ENCODE measurements at regions not wholly inside any gene's neighbourhood (a gene's known extent, or its start where the extent isn't known, plus 50 kb on each side); places are given as distances from the start of the nearest gene placed in this dataset.
"Not testable (repeated sequence)": the region's sequence is repeated elsewhere in the genome, so short reads cannot be mapped to it uniquely, and the experiment has no call there.

- no peak for DNase-seq (ENCODE audit: low spot score)
Observed at GRCh38 chr13:53405616-53406015, 377.0 kb downstream of the OLFM4 start.

- no peak for DNase-seq (ENCODE audit: low spot score)
Observed at GRCh38 chr13:53408306-53408705, 379.7 kb downstream of the OLFM4 start.

GRCh38 chr13:53408847-53409568 lies 380.4 kb downstream of the OLFM4 start:
- no peak for DNase-seq (ENCODE audit: low spot score)

- DNase-seq (ENCODE audit: low spot score), result no peak
Observed at GRCh38 chr13:53411463-53411862, 382.9 kb downstream of the OLFM4 start.

- no peak for DNase-seq (ENCODE audit: low spot score)
Observed at GRCh38 chr13:53415135-53415534, 386.5 kb downstream of the OLFM4 start.

GRCh38 chr13:53417601-53418000 lies 389.0 kb downstream of the OLFM4 start:
- no peak for DNase-seq (ENCODE audit: low spot score)

- no peak for DNase-seq (ENCODE audit: low spot score)
Observed at GRCh38 chr13:53422415-53422814, 393.8 kb downstream of the OLFM4 start.

- DNase-seq (ENCODE audit: low spot score), result no peak
Observed at GRCh38 chr13:53436396-53436795, 407.8 kb downstream of the OLFM4 start.

GRCh38 chr13:53439439-53440225 lies 411.0 kb downstream of the OLFM4 start:
- no peak for DNase-seq (ENCODE audit: low spot score)

- DNase-seq (ENCODE audit: low spot score), result no peak
Observed at GRCh38 chr13:53442979-53443378, 414.4 kb downstream of the OLFM4 start.

GRCh38 chr13:53445686-53446085 lies 417.1 kb downstream of the OLFM4 start:
- no peak for DNase-seq (ENCODE audit: low spot score)

GRCh38 chr13:53447456-53447855 lies 418.8 kb downstream of the OLFM4 start:
- DNase-seq (ENCODE audit: low spot score), result no peak

GRCh38 chr13:53447863-53448262 lies 419.2 kb downstream of the OLFM4 start:
- peak; percentile 31 for DNase-seq (ENCODE audit: low spot score)

GRCh38 chr13:53452263-53452808 lies 423.7 kb downstream of the OLFM4 start:
- DNase-seq (ENCODE audit: low spot score), result not testable (repeated sequence)

GRCh38 chr13:53460796-53461195 lies 432.2 kb downstream of the OLFM4 start:
- DNase-seq (ENCODE audit: low spot score), result no peak

- no peak for DNase-seq (ENCODE audit: low spot score)
Observed at GRCh38 chr13:53463106-53463505, 434.5 kb downstream of the OLFM4 start.

- no peak for DNase-seq (ENCODE audit: low spot score)
Observed at GRCh38 chr13:53466576-53466975, 438.0 kb downstream of the OLFM4 start.

- DNase-seq (ENCODE audit: low spot score), result no peak
Observed at GRCh38 chr13:53473397-53473796, 444.8 kb downstream of the OLFM4 start.

GRCh38 chr13:53474878-53475277 lies 446.3 kb downstream of the OLFM4 start:
- no peak for DNase-seq (ENCODE audit: low spot score)

GRCh38 chr13:53490752-53491151 lies 462.1 kb downstream of the OLFM4 start:
- no peak for DNase-seq (ENCODE audit: low spot score)

- DNase-seq (ENCODE audit: low spot score), result no peak
Observed at GRCh38 chr13:53494406-53494805, 465.8 kb downstream of the OLFM4 start.

GRCh38 chr13:53499576-53500133 lies 471.0 kb downstream of the OLFM4 start:
- no peak for DNase-seq (ENCODE audit: low spot score)

GRCh38 chr13:53501387-53501786 lies 472.8 kb downstream of the OLFM4 start:
- DNase-seq (ENCODE audit: low spot score), result no peak
